ENCODE measurements at regions not wholly inside any gene's neighbourhood (a gene's known extent, or its start where the extent isn't known, plus 50 kb on each side); places are given as distances from the start of the nearest gene placed in this dataset.
A peak's percentile ranks its signal among the peaks of the same experiment; 100 is the strongest.
"Not testable (repeated sequence)": the region's sequence is repeated elsewhere in the genome, so short reads cannot be mapped to it uniquely, and the experiment has no call there.

DNA sequence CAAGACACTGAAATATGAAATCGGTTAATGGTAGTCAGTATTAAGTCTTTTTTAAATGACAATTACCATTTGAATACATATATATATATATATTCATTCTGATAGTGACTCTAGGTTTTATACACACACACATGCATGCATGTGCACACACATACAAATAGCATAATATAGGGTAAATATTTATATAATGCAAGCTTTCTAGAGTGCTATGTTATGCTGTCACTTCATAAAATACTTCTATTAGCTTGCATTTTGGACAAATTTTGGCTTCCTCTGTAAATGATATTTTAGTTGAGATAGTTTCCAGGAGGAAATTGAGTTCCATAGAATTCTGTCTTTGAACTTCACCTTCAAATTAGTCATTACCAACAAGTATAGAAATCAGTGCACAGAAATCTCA, 89.9 kb upstream of the EPHA3 start:
- no peaks in the 10 kb centered on the region for H3K27me3 ChIP-seq (replicated peaks)
- no peak overlapping the region for H3K4me3 ChIP-seq (ENCODE audit: low read depth, low read length)
- TF ChIP-seq, protein P1, sequence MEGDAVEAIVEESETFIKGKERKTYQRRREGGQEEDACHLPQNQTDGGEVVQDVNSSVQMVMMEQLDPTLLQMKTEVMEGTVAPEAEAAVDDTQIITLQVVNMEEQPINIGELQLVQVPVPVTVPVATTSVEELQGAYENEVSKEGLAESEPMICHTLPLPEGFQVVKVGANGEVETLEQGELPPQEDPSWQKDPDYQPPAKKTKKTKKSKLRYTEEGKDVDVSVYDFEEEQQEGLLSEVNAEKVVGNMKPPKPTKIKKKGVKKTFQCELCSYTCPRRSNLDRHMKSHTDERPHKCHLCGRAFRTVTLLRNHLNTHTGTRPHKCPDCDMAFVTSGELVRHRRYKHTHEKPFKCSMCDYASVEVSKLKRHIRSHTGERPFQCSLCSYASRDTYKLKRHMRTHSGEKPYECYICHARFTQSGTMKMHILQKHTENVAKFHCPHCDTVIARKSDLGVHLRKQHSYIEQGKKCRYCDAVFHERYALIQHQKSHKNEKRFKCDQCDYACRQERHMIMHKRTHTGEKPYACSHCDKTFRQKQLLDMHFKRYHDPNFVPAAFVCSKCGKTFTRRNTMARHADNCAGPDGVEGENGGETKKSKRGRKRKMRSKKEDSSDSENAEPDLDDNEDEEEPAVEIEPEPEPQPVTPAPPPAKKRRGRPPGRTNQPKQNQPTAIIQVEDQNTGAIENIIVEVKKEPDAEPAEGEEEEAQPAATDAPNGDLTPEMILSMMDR (IDR thresholded peaks at IDR 0.05; ENCODE audit: low read depth, low read length, missing control alignments), result no peak
- DNase-seq, result no peak
- in situ Hi-C loops (cut with HindIII; ENCODE audit: low pct_ligation_motif_present, low sequenced_read_pairs), result no loop called here
- no peaks in the 10 kb centered on the region for H3K36me3 ChIP-seq (replicated peaks)
- H3K27ac ChIP-seq, result no peak overlapping the region

DNA sequence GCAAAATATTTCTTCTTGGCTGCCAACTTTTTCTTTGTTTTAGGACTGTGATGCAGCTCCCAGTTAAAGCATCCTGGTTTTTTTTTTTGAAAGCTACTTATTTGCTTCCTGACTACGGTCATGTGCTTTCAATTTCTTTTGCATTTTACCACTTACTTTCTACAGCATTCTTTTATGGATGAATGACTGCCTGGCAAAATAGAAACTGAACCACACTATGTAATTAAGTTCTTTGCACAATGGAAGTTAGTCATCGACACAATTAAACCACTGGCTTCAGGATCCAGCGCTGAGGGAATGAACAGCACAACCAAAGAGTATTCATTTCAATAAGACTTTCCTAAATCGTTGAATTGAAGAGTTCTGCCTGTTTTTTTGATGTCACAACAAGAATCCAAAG, 82.2 kb upstream of the EPHA3 start:
- no peak for DNase-seq
- H3K27me3 ChIP-seq (replicated peaks), result no peaks in the 10 kb centered on the region
- H3K4me3 ChIP-seq (ENCODE audit: low read depth, low read length), result no peak overlapping the region
- in situ Hi-C loops (cut with HindIII; ENCODE audit: low pct_ligation_motif_present, low sequenced_read_pairs), result no loop called here
- TF ChIP-seq, protein P1 (IDR thresholded peaks at IDR 0.05; ENCODE audit: low read depth, low read length, missing control alignments), result no peak
- H3K27ac ChIP-seq, result no peak overlapping the region
- no peaks in the 10 kb centered on the region for H3K36me3 ChIP-seq (replicated peaks)

DNA sequence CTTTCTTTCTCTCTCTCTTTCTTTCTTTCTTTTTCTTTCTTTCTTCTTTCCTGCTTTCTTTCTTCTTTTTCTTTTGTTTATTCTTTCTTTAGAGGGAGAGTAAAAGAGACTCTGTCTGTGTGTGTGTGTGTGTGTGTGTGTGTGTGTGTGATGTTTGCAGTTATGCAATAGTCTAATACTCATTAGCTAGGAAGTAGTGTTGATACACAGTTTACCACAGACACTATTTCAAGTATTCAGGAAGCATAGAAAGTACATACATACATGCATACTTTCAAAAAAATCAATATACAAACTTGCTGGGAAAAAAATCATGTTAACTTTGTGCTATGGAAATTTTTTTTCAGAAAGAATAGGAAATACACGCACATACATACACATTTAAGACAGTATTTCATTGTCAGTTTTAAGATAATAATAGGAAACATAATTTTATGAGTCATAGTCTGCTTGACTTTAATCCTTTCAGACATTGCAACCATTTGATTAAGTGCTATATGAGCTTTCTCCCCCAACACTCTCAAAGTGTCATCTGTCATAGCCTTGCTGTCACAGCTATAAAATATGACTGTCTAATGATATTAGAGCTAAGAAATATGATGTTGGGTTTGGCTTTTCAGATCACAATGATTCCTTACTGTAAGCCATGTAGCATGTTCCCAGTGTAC, 74.9 kb upstream of the EPHA3 start:
- no peaks in the 10 kb centered on the region for H3K36me3 ChIP-seq (replicated peaks)
- in situ Hi-C loops (cut with HindIII; ENCODE audit: low pct_ligation_motif_present, low sequenced_read_pairs), result no loop called here
- TF ChIP-seq, protein P1 (IDR thresholded peaks at IDR 0.05; ENCODE audit: low read depth, low read length, missing control alignments), result no peak
- H3K27ac ChIP-seq, result no peak overlapping the region
- no peak overlapping the region for H3K4me3 ChIP-seq (ENCODE audit: low read depth, low read length)
- DNase-seq, result peak; percentile 21
- H3K27me3 ChIP-seq (replicated peaks), result no peaks in the 10 kb centered on the region

DNA sequence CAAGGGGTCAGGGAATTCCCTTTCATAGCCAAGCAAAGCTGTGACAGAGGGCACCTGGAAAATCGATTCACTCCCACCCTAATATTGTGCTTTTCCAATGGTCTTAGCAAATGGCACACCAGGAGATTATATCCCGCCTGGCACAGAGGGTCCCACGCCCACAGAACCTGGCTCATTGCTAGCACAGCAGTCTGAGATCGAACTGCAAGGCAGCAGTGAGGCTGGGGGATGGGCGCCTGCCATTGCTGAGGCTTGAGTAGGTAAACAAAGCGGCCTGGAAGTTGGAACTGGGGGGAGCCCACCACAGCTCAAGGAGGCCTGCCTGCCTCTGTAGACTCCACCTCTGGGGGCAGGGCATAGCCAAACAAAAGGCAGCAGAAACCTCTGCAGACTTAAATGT, 72.7 kb upstream of the EPHA3 start:
- DNase-seq; H3K27ac ChIP-seq; H3K36me3 ChIP-seq (replicated peaks); H3K27me3 ChIP-seq (replicated peaks); H3K4me3 ChIP-seq (ENCODE audit: low read depth, low read length); in situ Hi-C loops (cut with HindIII; ENCODE audit: low pct_ligation_motif_present, low sequenced_read_pairs): not testable (repeated sequence)

DNA sequence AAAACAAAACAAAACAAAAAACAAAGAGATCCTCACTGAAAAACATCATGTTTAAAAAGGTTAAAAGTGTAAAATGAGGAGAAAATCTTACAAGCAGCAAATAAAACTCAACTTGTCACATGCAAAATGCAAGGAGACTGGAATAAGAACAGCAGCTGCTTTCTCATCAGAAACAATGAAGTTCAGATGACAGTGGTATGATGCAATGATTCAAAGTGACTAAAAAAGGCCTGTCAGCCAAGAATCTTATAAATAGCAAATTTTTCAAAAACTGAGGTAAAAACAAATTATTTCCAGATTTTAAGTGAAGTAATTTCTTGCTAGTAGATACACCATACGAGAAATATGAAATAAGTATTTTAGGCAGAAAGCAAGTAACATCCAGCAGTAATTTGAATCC, 68.6 kb upstream of the EPHA3 start:
- DNase-seq, result no peak
- no peak overlapping the region for H3K4me3 ChIP-seq (ENCODE audit: low read depth, low read length)
- no peak overlapping the region for H3K27ac ChIP-seq
- H3K36me3 ChIP-seq (replicated peaks), result no peaks in the 10 kb centered on the region
- in situ Hi-C loops (cut with HindIII; ENCODE audit: low pct_ligation_motif_present, low sequenced_read_pairs), result no loop called here
- no peaks in the 10 kb centered on the region for H3K27me3 ChIP-seq (replicated peaks)
- TF ChIP-seq, protein P1 (IDR thresholded peaks at IDR 0.05; ENCODE audit: low read depth, low read length, missing control alignments), result no peak

DNA sequence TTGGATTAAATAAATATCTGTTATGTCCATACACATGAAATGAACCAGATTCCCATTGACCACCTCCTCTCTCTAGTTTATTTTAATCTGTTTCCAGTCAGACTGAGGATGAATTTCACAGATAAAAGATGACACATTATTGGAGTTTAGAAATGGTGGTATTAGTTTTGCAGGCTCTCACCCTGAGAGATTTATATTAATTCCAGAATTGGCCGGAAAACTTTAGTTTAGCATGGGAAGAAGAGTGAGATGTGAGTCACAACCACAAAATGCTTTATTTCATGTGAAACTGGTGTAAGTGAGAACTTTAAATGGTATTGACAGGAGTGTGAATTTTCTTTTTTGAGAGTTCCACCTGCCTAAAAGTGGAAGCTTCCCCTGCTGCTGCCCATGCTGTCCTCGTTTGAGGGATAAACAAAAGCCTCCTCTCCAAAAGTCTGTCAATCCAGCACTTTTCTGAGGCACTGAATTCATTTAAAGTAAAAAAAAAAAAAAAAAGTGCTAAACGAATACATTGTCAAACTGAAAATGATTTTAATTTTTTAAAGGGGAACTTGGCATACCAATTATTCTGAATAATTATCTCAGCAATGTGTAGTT, 65.1 kb upstream of the EPHA3 start:
- TF ChIP-seq, protein P1 (IDR thresholded peaks at IDR 0.05; ENCODE audit: low read depth, low read length, missing control alignments), result no peak
- in situ Hi-C loops (cut with HindIII; ENCODE audit: low pct_ligation_motif_present, low sequenced_read_pairs), result no loop called here
- H3K27me3 ChIP-seq (replicated peaks), result no peaks in the 10 kb centered on the region
- no peaks in the 10 kb centered on the region for H3K36me3 ChIP-seq (replicated peaks)
- no peak overlapping the region for H3K4me3 ChIP-seq (ENCODE audit: low read depth, low read length)
- H3K27ac ChIP-seq, result no peak overlapping the region
- peak; percentile 17 for DNase-seq

All from brain microvascular endothelial cell (primary cell).